Astrocyte of the cerebellum (primary cell): ENCODE measurements at regions not wholly inside any gene's neighbourhood (a gene's known extent, or its start where the extent isn't known, plus 50 kb on each side); places are given as distances from the start of the nearest gene placed in this dataset.
A peak's percentile ranks its signal among the peaks of the same experiment; 100 is the strongest.

Experiments used
- DNase-seq: peaks from one replicate; pipeline ENCODE4 v3.0.0-alpha.2; 2011; ENCODE audit warnings: low read depth
- H3K4me3 ChIP-seq: 2 replicates; pipeline ENCODE4 v1.5.1; 2011; ENCODE audit warnings: mild to moderate bottlenecking, low read depth, low read length, moderate library complexity
- CTCF ChIP-seq: IDR thresholded peaks from 2 replicates; pipeline ENCODE4 v1.5.1; 2012; ENCODE audit warnings: low read length, low read depth, moderate library complexity, mild to moderate bottlenecking; ENCODE audit errors: missing control alignments
- in situ Hi-C: cut with HindIII; loops from 2 replicates; pipeline ENCODE4 v1.10.0; 2017; ENCODE audit warnings: low sequenced_read_pairs

GRCh38 chr1:244988521-244988920, 124.2 kb upstream of the HNRNPU start:
- DNase-seq = no peak
- TF ChIP-seq CTCF = no peak
- in situ Hi-C loops = no loop called here
- no peak overlapping the region for H3K4me3 ChIP-seq

GRCh38 chr1:244980605-244981004, 116.3 kb upstream of the HNRNPU start:
- no peak for DNase-seq
- in situ Hi-C loops = no loop called here
- no peak overlapping the region for H3K4me3 ChIP-seq
- no peak for TF ChIP-seq CTCF

GRCh38 chr1:244974550-244974949, 110.2 kb upstream of the HNRNPU start:
- H3K4me3 ChIP-seq = no peak overlapping the region
- no peak for TF ChIP-seq CTCF
- in situ Hi-C loops = no loop called here
- DNase-seq = no peak

GRCh38 chr1:244974106-244974505, 109.8 kb upstream of the HNRNPU start:
- no peak overlapping the region for H3K4me3 ChIP-seq
- in situ Hi-C loops = no loop called here
- no peak for DNase-seq
- no peak for TF ChIP-seq CTCF

- no peak for DNase-seq
- H3K4me3 ChIP-seq = peak overlapping the region; percentile 54
- no peak for TF ChIP-seq CTCF
- in situ Hi-C loops = no loop called here
These were observed 107.3 kb upstream of the HNRNPU start for GRCh38 chr1:244971552-244972216.

- peak; percentile 51 for TF ChIP-seq CTCF
- in situ Hi-C loops = no loop called here
- peak overlapping the region; percentile 54 for H3K4me3 ChIP-seq
- peak; percentile 86 for DNase-seq
These were observed 106.6 kb upstream of the HNRNPU start for GRCh38 chr1:244970744-244971551.
